ENCODE measurements at regions not wholly inside any gene's neighbourhood (a gene's known extent, or its start where the extent isn't known, plus 50 kb on each side); places are given as distances from the start of the nearest gene placed in this dataset.

- no CpG with 5 or more reads among the region's 4 CpGs for WGBS, 2 experiments (ENCODE audit: extremely low coverage in 2 of 2, insufficient read length in 1 of 2)
- TF ChIP-seq RCOR1 (IDR thresholded peaks at IDR 0.05; ENCODE audit: insufficient replicate concordance, low read length) (no peak), RFX5 (IDR thresholded peaks at IDR 0.05; ENCODE audit: low read depth, low read length) (no peak), ELK1 (IDR thresholded peaks at IDR 0.05; ENCODE audit: borderline replicate concordance, low read depth, low read length) (no peak), NFE2L2 (IDR thresholded peaks at IDR 0.05; ENCODE audit: low read depth, low read length) (no peak), MAZ (IDR thresholded peaks at IDR 0.05; ENCODE audit: borderline replicate concordance, low read depth, low read length) (no peak), FOS (IDR thresholded peaks at IDR 0.05; ENCODE audit: low read depth, low read length) (no peak), CHD1 (IDR thresholded peaks at IDR 0.05; ENCODE audit: low read depth, low read length) (no peak), MAFK (IDR thresholded peaks at IDR 0.05; ENCODE audit: low read depth, low read length) (no peak), POLR2A (IDR thresholded peaks at IDR 0.05; ENCODE audit: low read depth, low read length) (no peak), MXI1 (IDR thresholded peaks at IDR 0.05; ENCODE audit: borderline replicate concordance, low read depth, low read length) (no peak), SMC3 (IDR thresholded peaks at IDR 0.05; ENCODE audit: low read depth, low read length) (no peak), CTCF (conservative IDR thresholded peaks at IDR 0.05; ENCODE audit: low read depth, low read length) (no peak), BHLHE40 (IDR thresholded peaks at IDR 0.05; ENCODE audit: low read depth, low read length) (no peak)
- no peak overlapping the region for H2BK15ac ChIP-seq (ENCODE audit: low read depth, low read length)
- no peak overlapping the region for H4K8ac ChIP-seq (ENCODE audit: low read depth in 2 of 2, low read length in 2 of 2)
- H3K79me1 ChIP-seq (ENCODE audit: low read depth in 1 of 2, low read length in 2 of 2), result no peaks in the 10 kb centered on the region
- H3K23ac ChIP-seq (ENCODE audit: low read depth, low read length), result no peak overlapping the region
- no peak overlapping the region for H2AK5ac ChIP-seq (ENCODE audit: low read depth, low read length)
- no peak overlapping the region for H2BK120ac ChIP-seq (ENCODE audit: low read depth, low read length)
- no peaks in the 10 kb centered on the region for H3K4me1 ChIP-seq (ENCODE audit: control insufficient read depth, insufficient read depth, low read length)
- H3K9ac ChIP-seq (ENCODE audit: low read depth, low read length), result no peak overlapping the region
- H3K9me3 ChIP-seq (ENCODE audit: control insufficient read depth, insufficient read depth, low read length), result peaks cover 5% of the 10 kb centered on the region; the same call in 1 of the 2 replicates
- no peak overlapping the region for H3K4me3 ChIP-seq (ENCODE audit: insufficient read depth, low read depth, low read length)
- no peak for ATAC-seq (ENCODE audit: low read depth)
- in situ Hi-C loops (cut with MboI; ENCODE audit: low sequenced_read_pairs), result no loop called here
- H2AK9ac ChIP-seq (replicated peaks; ENCODE audit: low read depth, low read length, poor library complexity), result no peak overlapping the region
- no peaks in the 10 kb centered on the region for H3K9me1 ChIP-seq (ENCODE audit: insufficient read depth, low read length)
- dilution Hi-C loops (cut with HindIII; ENCODE audit: low sequenced_read_pairs, unreplicated experiment), result no loop called here
- no peaks in the 10 kb centered on the region for H3K36me3 ChIP-seq (ENCODE audit: control insufficient read depth, insufficient read depth, low read length)
- no peaks in the 10 kb centered on the region for H4K20me1 ChIP-seq (ENCODE audit: insufficient read depth, low read length)
- ChIA-PET POLR2A (ENCODE audit: unreplicated experiment) (no interaction called here), CTCF (no interaction called here)
- no peak overlapping the region for H2BK5ac ChIP-seq (ENCODE audit: low read depth, low read length, poor library complexity, severe bottlenecking)
- no TSS peak for BruUV-seq (replicated peaks)
- H2BK20ac ChIP-seq (ENCODE audit: low read depth, low read length), result no peak overlapping the region
- intact Hi-C loops (cut with micrococcal nuclease), result no loop called here
- H3K4me2 ChIP-seq (ENCODE audit: low read depth, low read length), result no peak overlapping the region
- H3K27ac ChIP-seq (ENCODE audit: insufficient read depth, low read length), result no peak overlapping the region
- no peak overlapping the region for H4K91ac ChIP-seq (ENCODE audit: insufficient read depth, low read depth, low read length)
- no peak overlapping the region for H3K18ac ChIP-seq (ENCODE audit: low read depth, low read length)
- H4K5ac ChIP-seq (ENCODE audit: low read depth, low read length), result no peak overlapping the region
- no peaks in the 10 kb centered on the region for H3K27me3 ChIP-seq (ENCODE audit: control insufficient read depth, insufficient read depth, low read length)
- no peak overlapping the region for H3K4ac ChIP-seq (ENCODE audit: low read depth, low read length)
- no peak overlapping the region for H3K14ac ChIP-seq (replicated peaks; ENCODE audit: low read depth, low read length)
- no peak for DNase-seq
- no peak overlapping the region for H3K56ac ChIP-seq (ENCODE audit: extremely low read depth, insufficient read depth, low read length)
- H2AFZ ChIP-seq (replicated peaks; ENCODE audit: low read length, poor library complexity), result no peak overlapping the region
Observed at GRCh38 chr14:43790681-43791080, 716.4 kb downstream of the FSCB start.
